Gastrocnemius medialis (tissue), 4 donors: ENCODE measurements at regions not wholly inside any gene's neighbourhood (a gene's known extent, or its start where the extent isn't known, plus 50 kb on each side); places are given as distances from the start of the nearest gene placed in this dataset.

Experiments used
- ATAC-seq, 2 donors: fragments of 150-250 bp; one replicate each; pipeline ENCODE4 v1.9.1; 2016
- DNase-seq, 2 donors: peaks; one replicate each; pipeline ENCODE4 v3.0.0-alpha.2; 2019
- H3K27ac ChIP-seq, 4 donors: fragments of 200-600 bp; sonication (generic); 1 replicate in 1 of 4; 2 replicates in 3 of 4; pipeline ENCODE4 v1.5.1; 2016 to 2018; ENCODE audit warnings: mild to moderate bottlenecking in 2 of 4, moderate library complexity in 1 of 4
- H3K27me3 ChIP-seq, 3 donors: fragments of 200-600 bp; sonication (generic) in 2 of 3; 1 replicate in 1 of 3; 2 replicates in 2 of 3; pipeline versions ENCODE4 v1.5.1 to v1.6.0; 2016 to 2019; ENCODE audit warnings: mild to moderate bottlenecking in 1 of 3, moderate library complexity in 1 of 3
- H3K36me3 ChIP-seq, 2 donors: fragments of 200-600 bp; sonication (generic) in 1 of 2; one replicate each; pipeline ENCODE4 v1.5.1; 2017 to 2018
- H3K4me1 ChIP-seq, 2 donors: fragments of 200-600 bp; sonication (generic) in 1 of 2; one replicate each; pipeline ENCODE4 v1.5.1; 2016 to 2017; ENCODE audit warnings: mild to moderate bottlenecking in 2 of 2
- H3K4me3 ChIP-seq, 4 donors: fragments of 200-600 bp; sonication (generic) in 3 of 4; 1 replicate in 1 of 4; 2 replicates in 3 of 4; pipeline ENCODE4 v1.5.1; 2016 to 2019; ENCODE audit warnings: mild to moderate bottlenecking in 2 of 4
- H3K9me3 ChIP-seq, 3 donors: fragments of 200-600 bp; sonication (generic) in 2 of 3; 1 replicate in 1 of 3; 2 replicates in 2 of 3; pipeline ENCODE4 v1.5.1; 2016 to 2019
- CTCF ChIP-seq, 5 experiments: fragments of 450-650 bp in 3 of 5; fragments of 200-600 bp in 2 of 5; sonication (generic) in 2 of 5; IDR thresholded peaks in 4 of 5; conservative IDR thresholded peaks in 1 of 5; 1 replicate in 4 of 5; 2 replicates in 1 of 5; pipeline ENCODE4 v1.5.1; 2016 to 2019; ENCODE audit warnings: antibody characterized with exemption in 5 of 5, mild to moderate bottlenecking in 3 of 5, moderate library complexity in 3 of 5
- POLR2A ChIP-seq, 2 donors: fragments of 450-650 bp; IDR thresholded peaks; one replicate each; pipeline ENCODE4 v1.6.1; 2017; ENCODE audit warnings: antibody characterized with exemption in 2 of 2, mild to moderate bottlenecking in 2 of 2, moderate library complexity in 2 of 2
- in situ Hi-C, 4 donors: fragments of 200-750 bp; cut with MboI; loops; one replicate each; pipeline versions ENCODE4 v1.15.0 to v1.8.0; 2017; ENCODE audit warnings: low sequenced_read_pairs in 4 of 4
- intact Hi-C: fragments of 100-400 bp; cut with DNase I; formaldehyde crosslinking; loops from one replicate; pipeline ENCODE4 v1.15.1; 2023; ENCODE audit warnings: low total_unique reads

GRCh38 chr11:120028897-120029258, 109.0 kb downstream of the TRIM29 start:
- Histone ChIP-seq H3K27me3 (peaks cover 0 to 2% (median 0%) of the 10 kb centered on the region in 3 donors), H3K9me3 (no peaks in the 10 kb centered on the region), H3K27ac (no peak overlapping the region), H3K4me1 (no peaks in the 10 kb centered on the region), H3K4me3 (no peak overlapping the region), H3K36me3 (no peaks in the 10 kb centered on the region)
- intact Hi-C loops (no loop called here), in situ Hi-C loops (no loop called here)
- no peak for TF ChIP-seq CTCF (IDR thresholded peaks at IDR 0.05 in 4 of 5, conservative IDR thresholded peaks at IDR 0.05 in 1 of 5)
- TF ChIP-seq POLR2A (IDR thresholded peaks at IDR 0.05) = no peak
- no peak for ATAC-seq
- no peak for DNase-seq

- in situ Hi-C loops (no loop called here), intact Hi-C loops (no loop called here)
- DNase-seq = no peak
- Histone ChIP-seq H3K4me1 (no peaks in the 10 kb centered on the region), H3K36me3 (no peaks in the 10 kb centered on the region), H3K4me3 (no peak overlapping the region), H3K9me3 (no peaks in the 10 kb centered on the region), H3K27ac (no peak overlapping the region), H3K27me3 (peaks cover 0 to 2% (median 0%) of the 10 kb centered on the region in 3 donors)
- ATAC-seq = no peak
- TF ChIP-seq CTCF (IDR thresholded peaks at IDR 0.05 in 4 of 5, conservative IDR thresholded peaks at IDR 0.05 in 1 of 5) = no peak
- no peak for TF ChIP-seq POLR2A (IDR thresholded peaks at IDR 0.05)
These were observed 109.6 kb downstream of the TRIM29 start for GRCh38 chr11:120028181-120028896.

GRCh38 chr11:120027546-120028180, 110.2 kb downstream of the TRIM29 start:
- DNase-seq = no peak
- H3K4me3 ChIP-seq = no peak overlapping the region
- in situ Hi-C loops (no loop called here), intact Hi-C loops (no loop called here)
- H3K36me3 ChIP-seq = no peaks in the 10 kb centered on the region
- no peaks in the 10 kb centered on the region for H3K9me3 ChIP-seq
- H3K27me3 ChIP-seq = peaks cover 0 to 2% (median 0%) of the 10 kb centered on the region in 3 donors
- no peak overlapping the region for H3K27ac ChIP-seq
- ATAC-seq = no peak
- no peak for TF ChIP-seq POLR2A (IDR thresholded peaks at IDR 0.05)
- no peak for TF ChIP-seq CTCF (IDR thresholded peaks at IDR 0.05 in 4 of 5, conservative IDR thresholded peaks at IDR 0.05 in 1 of 5)
- no peaks in the 10 kb centered on the region for H3K4me1 ChIP-seq

- DNase-seq (no peak), ATAC-seq (no peak)
- Histone ChIP-seq H3K27me3 (peaks cover 0 to 12% (median 0%) of the 10 kb centered on the region in 3 donors), H3K27ac (no peak overlapping the region), H3K9me3 (no peaks in the 10 kb centered on the region), H3K4me1 (no peaks in the 10 kb centered on the region), H3K4me3 (no peak overlapping the region), H3K36me3 (no peaks in the 10 kb centered on the region)
- in situ Hi-C loops (no loop called here), intact Hi-C loops (no loop called here)
- TF ChIP-seq POLR2A (IDR thresholded peaks at IDR 0.05) = no peak
- no peak for TF ChIP-seq CTCF (IDR thresholded peaks at IDR 0.05 in 4 of 5, conservative IDR thresholded peaks at IDR 0.05 in 1 of 5)
These were observed 112.1 kb downstream of the TRIM29 start for GRCh38 chr11:120025606-120026335.
